ENCODE measurements at regions not wholly inside any gene's neighbourhood (a gene's known extent, or its start where the extent isn't known, plus 50 kb on each side); places are given as distances from the start of the nearest gene placed in this dataset.

DNA sequence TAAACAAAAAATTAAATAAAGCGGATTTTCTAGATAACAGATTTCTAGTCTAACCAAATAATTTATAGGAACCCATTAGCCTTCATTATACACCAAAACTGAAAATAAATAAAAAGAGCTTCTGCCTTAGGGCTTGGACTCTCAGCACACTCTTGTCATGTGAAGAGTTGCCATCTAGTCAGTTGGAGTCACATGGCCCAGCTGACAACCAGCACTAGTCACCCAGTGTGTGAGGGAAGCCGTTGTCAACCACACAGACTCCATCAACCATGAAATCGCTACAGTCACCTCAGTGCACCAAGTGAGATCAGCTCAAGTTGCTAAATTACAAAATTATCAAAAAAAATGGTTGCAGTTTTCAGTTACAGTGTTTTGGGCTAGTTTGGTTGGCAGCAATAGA is 470.0 kb downstream of the GASK1B start:
- Histone ChIP-seq H3K9ac (ENCODE audit: control insufficient read depth, insufficient read depth, low read length) (no peak overlapping the region), H2AFZ (ENCODE audit: control insufficient read depth, low read depth, low read length) (no peak overlapping the region), H3K27ac (ENCODE audit: control insufficient read depth, insufficient read depth) (no peak overlapping the region), H3K36me3 (ENCODE audit: control insufficient read depth in 2 of 2, insufficient read depth in 2 of 2, low read length in 1 of 2) (no peaks in the 10 kb centered on the region), H3K79me2 (ENCODE audit: control insufficient read depth, insufficient read depth, low read length) (no peaks in the 10 kb centered on the region), H4K20me1 (ENCODE audit: control insufficient read depth, insufficient read depth) (no peaks in the 10 kb centered on the region), H3K4me3 (no peak overlapping the region), H3K4me2 (ENCODE audit: control insufficient read depth, insufficient read depth) (no peak overlapping the region), H3K9me3 (replicated peaks; ENCODE audit: control insufficient read depth, insufficient read depth, low read length) (no peaks in the 10 kb centered on the region), H3K4me1 (ENCODE audit: control insufficient read depth, insufficient read depth, low read length) (no peaks in the 10 kb centered on the region), H3K27me3 (replicated peaks in 1 of 2; ENCODE audit: control insufficient read depth in 2 of 2, insufficient read depth in 2 of 2, low read length in 1 of 2) (no peaks in the 10 kb centered on the region)
- ChIA-PET POLR2A (no interaction called here), RAD21 (ENCODE audit: unreplicated experiment) (interaction anchor here (1.2 kb wide), 1 partner anchor 9 kb away, joined by 3 read pairs; no protein-coding TSS in a partner anchor), CTCF (interaction anchor here (0.5 kb wide), 1 partner anchor 50 kb away, joined by 3 read pairs; no protein-coding TSS in a partner anchor), SMC1A (ENCODE audit: uncharacterized antibody, unreplicated experiment) (no interaction called here)
- BruUV-seq (replicated peaks): no TSS peak
- intact Hi-C loops (cut with micrococcal nuclease; ENCODE audit: unreplicated experiment) (no loop called here), in situ Hi-C loops (cut with MboI) (no loop called here)
- 39% methylated on average over 3 of the region's 3 CpGs for WGBS (ENCODE audit: insufficient coverage, insufficient replicate concordance, low lambda C conversion rate, missing lambda C conversion rate)
- FAIRE-seq (no peak), ATAC-seq (no peak), DNase-seq (ENCODE audit: low read depth, low spot score) (no peak)
- TF ChIP-seq ZNF622 (IDR thresholded peaks at IDR 0.05) (no peak), RAD51 (IDR thresholded peaks at IDR 0.05) (peak; percentile 42; the same call in 1 of the 2 replicates)

DNA sequence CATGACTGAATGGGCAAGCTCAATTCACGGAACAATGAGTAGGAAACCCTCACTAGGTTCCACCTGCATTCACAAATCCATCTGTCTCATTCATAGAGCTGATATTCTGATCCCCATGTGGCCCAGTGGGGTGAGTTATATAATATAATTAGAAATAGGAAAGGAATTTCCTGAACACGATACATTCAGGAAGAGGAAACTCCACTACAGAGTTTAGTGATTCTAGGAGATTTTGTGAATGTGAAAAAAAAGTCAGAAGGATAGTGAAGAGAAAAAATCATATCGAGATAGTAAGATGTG is 471.2 kb downstream of the GASK1B start:
- BruUV-seq (replicated peaks): no TSS peak
- SMC1A ChIA-PET (ENCODE audit: uncharacterized antibody, unreplicated experiment): no interaction called here
- H3K27ac ChIP-seq (ENCODE audit: control insufficient read depth, insufficient read depth): no peak overlapping the region
- H3K9ac ChIP-seq (ENCODE audit: control insufficient read depth, insufficient read depth, low read length): no peak overlapping the region
- WGBS (ENCODE audit: insufficient coverage, insufficient replicate concordance, low lambda C conversion rate, missing lambda C conversion rate): 0% methylated on average over 3 of the region's 3 CpGs
- intact Hi-C loops (cut with micrococcal nuclease; ENCODE audit: unreplicated experiment): no loop called here
- no peak for TF ChIP-seq HDAC6 (IDR thresholded peaks at IDR 0.05; ENCODE audit: unreplicated experiment)
- TF ChIP-seq FOS (IDR thresholded peaks at IDR 0.05; ENCODE audit: borderline replicate concordance, extremely low read depth, insufficient read length): no peak
- TF ChIP-seq, protein P1, sequence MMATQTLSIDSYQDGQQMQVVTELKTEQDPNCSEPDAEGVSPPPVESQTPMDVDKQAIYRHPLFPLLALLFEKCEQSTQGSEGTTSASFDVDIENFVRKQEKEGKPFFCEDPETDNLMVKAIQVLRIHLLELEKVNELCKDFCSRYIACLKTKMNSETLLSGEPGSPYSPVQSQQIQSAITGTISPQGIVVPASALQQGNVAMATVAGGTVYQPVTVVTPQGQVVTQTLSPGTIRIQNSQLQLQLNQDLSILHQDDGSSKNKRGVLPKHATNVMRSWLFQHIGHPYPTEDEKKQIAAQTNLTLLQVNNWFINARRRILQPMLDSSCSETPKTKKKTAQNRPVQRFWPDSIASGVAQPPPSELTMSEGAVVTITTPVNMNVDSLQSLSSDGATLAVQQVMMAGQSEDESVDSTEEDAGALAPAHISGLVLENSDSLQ (IDR thresholded peaks at IDR 0.05): no peak
- no peak for TF ChIP-seq BRCA1 (IDR thresholded peaks at IDR 0.05; ENCODE audit: low read depth, low read length)
- TF ChIP-seq, protein P2, sequence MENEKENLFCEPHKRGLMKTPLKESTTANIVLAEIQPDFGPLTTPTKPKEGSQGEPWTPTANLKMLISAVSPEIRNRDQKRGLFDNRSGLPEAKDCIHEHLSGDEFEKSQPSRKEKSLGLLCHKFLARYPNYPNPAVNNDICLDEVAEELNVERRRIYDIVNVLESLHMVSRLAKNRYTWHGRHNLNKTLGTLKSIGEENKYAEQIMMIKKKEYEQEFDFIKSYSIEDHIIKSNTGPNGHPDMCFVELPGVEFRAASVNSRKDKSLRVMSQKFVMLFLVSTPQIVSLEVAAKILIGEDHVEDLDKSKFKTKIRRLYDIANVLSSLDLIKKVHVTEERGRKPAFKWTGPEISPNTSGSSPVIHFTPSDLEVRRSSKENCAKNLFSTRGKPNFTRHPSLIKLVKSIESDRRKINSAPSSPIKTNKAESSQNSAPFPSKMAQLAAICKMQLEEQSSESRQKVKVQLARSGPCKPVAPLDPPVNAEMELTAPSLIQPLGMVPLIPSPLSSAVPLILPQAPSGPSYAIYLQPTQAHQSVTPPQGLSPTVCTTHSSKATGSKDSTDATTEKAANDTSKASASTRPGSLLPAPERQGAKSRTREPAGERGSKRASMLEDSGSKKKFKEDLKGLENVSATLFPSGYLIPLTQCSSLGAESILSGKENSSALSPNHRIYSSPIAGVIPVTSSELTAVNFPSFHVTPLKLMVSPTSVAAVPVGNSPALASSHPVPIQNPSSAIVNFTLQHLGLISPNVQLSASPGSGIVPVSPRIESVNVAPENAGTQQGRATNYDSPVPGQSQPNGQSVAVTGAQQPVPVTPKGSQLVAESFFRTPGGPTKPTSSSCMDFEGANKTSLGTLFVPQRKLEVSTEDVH (IDR thresholded peaks at IDR 0.05; ENCODE audit: low read depth, partially characterized antibody): no peak
- TF ChIP-seq ZNF24 (IDR thresholded peaks at IDR 0.05): no peak
- TF ChIP-seq GATAD2B (conservative IDR thresholded peaks at IDR 0.05; ENCODE audit: low read depth): no peak
- no peak for TF ChIP-seq CBX3 (IDR thresholded peaks at IDR 0.05; ENCODE audit: borderline replicate concordance, low read depth)
- TF ChIP-seq CREB1 (IDR thresholded peaks at IDR 0.05; ENCODE audit: low read depth): no peak
- no peak for TF ChIP-seq WRNIP1 (IDR thresholded peaks at IDR 0.05; ENCODE audit: borderline replicate concordance, low read depth, low read length)
- H3K27me3 ChIP-seq (replicated peaks in 1 of 2; ENCODE audit: control insufficient read depth in 2 of 2, insufficient read depth in 2 of 2, low read length in 1 of 2): no peaks in the 10 kb centered on the region
- DNase-seq (ENCODE audit: low read depth, low spot score) (no peak), FAIRE-seq (no peak), ATAC-seq (no peak)
- H3K4me3 ChIP-seq: no peak overlapping the region
- no peaks in the 10 kb centered on the region for H3K36me3 ChIP-seq (ENCODE audit: control insufficient read depth in 2 of 2, insufficient read depth in 2 of 2, low read length in 1 of 2)
- no peaks in the 10 kb centered on the region for H4K20me1 ChIP-seq (ENCODE audit: control insufficient read depth, insufficient read depth)
- POLR2A ChIA-PET: no interaction called here
- RAD21 ChIA-PET (ENCODE audit: unreplicated experiment): no interaction called here
- no peaks in the 10 kb centered on the region for H3K4me1 ChIP-seq (ENCODE audit: control insufficient read depth, insufficient read depth, low read length)
- H2AFZ ChIP-seq (ENCODE audit: control insufficient read depth, low read depth, low read length): no peak overlapping the region
- CTCF ChIA-PET: no interaction called here
- H3K79me2 ChIP-seq (ENCODE audit: control insufficient read depth, insufficient read depth, low read length): no peaks in the 10 kb centered on the region
- H3K4me2 ChIP-seq (ENCODE audit: control insufficient read depth, insufficient read depth): no peak overlapping the region
- in situ Hi-C loops (cut with MboI): no loop called here
- H3K9me3 ChIP-seq (replicated peaks; ENCODE audit: control insufficient read depth, insufficient read depth, low read length): no peaks in the 10 kb centered on the region
